PC-9 (cell line): ENCODE measurements at regions not wholly inside any gene's neighbourhood (a gene's known extent, or its start where the extent isn't known, plus 50 kb on each side); places are given as distances from the start of the nearest gene placed in this dataset.

ENCODE experiments used
- CTCF ChIP-seq: fragments of 200-600 bp; sonication (generic); conservative IDR thresholded peaks from 2 replicates; pipeline ENCODE4 v1.6.1; 2017; ENCODE audit warnings: mixed run types, antibody characterized with exemption, mild to moderate bottlenecking, moderate library complexity
- EZH2 ChIP-seq: fragments of 200-600 bp; sonication (generic); IDR thresholded peaks from 2 replicates; pipeline ENCODE4 v1.8.0; 2017; ENCODE audit warnings: antibody characterized with exemption, low read depth

- TF ChIP-seq CTCF = no peak
- no peak for TF ChIP-seq EZH2
Measured at GRCh38 chr12:3367750-3368444, 123.1 kb upstream of the PRMT8 start.
